ENCODE measurements at regions not wholly inside any gene's neighbourhood (a gene's known extent, or its start where the extent isn't known, plus 50 kb on each side); places are given as distances from the start of the nearest gene placed in this dataset.

- TF ChIP-seq CTCF (conservative IDR thresholded peaks at IDR 0.05) (no peak), ZFX (IDR thresholded peaks at IDR 0.05) (no peak)
- no peak overlapping the region for H3K27ac ChIP-seq
Measured at GRCh38 chr5:106877881-106878280, 792.9 kb downstream of the EFNA5 start.

GRCh38 chr5:106876665-106877194, 794.0 kb downstream of the EFNA5 start:
- H3K27ac ChIP-seq: no peak overlapping the region
- no peak for TF ChIP-seq CTCF (conservative IDR thresholded peaks at IDR 0.05)

- H3K27ac ChIP-seq: no peak overlapping the region
- TF ChIP-seq CTCF (conservative IDR thresholded peaks at IDR 0.05): no peak
- no peak for TF ChIP-seq ZFX (IDR thresholded peaks at IDR 0.05)
Measured at GRCh38 chr5:106876298-106876622, 794.5 kb downstream of the EFNA5 start.

GRCh38 chr5:106875591-106876297, 795.0 kb downstream of the EFNA5 start:
- no peak overlapping the region for H3K27ac ChIP-seq
- TF ChIP-seq CTCF (conservative IDR thresholded peaks at IDR 0.05) (peak; percentile 87), ZFX (IDR thresholded peaks at IDR 0.05) (no peak)

- no peak overlapping the region for H3K27ac ChIP-seq
- no peak for TF ChIP-seq CTCF (conservative IDR thresholded peaks at IDR 0.05)
- no peak for TF ChIP-seq ZFX (IDR thresholded peaks at IDR 0.05)
Measured at GRCh38 chr5:106874974-106875373, 795.8 kb downstream of the EFNA5 start.

GRCh38 chr5:106874531-106874930, 796.2 kb downstream of the EFNA5 start:
- no peak overlapping the region for H3K27ac ChIP-seq
- TF ChIP-seq ZFX (IDR thresholded peaks at IDR 0.05): no peak
- TF ChIP-seq CTCF (conservative IDR thresholded peaks at IDR 0.05): no peak

- TF ChIP-seq ZFX (IDR thresholded peaks at IDR 0.05): no peak
- no peak for TF ChIP-seq CTCF (conservative IDR thresholded peaks at IDR 0.05)
Measured at GRCh38 chr5:106873568-106873967, 797.2 kb downstream of the EFNA5 start.

More at GRCh38 chr5:106873568-106873967, 797.2 kb downstream of the EFNA5 start:
- H3K27ac ChIP-seq: no peak overlapping the region
